ENCODE measurements at regions not wholly inside any gene's neighbourhood (a gene's known extent, or its start where the extent isn't known, plus 50 kb on each side); places are given as distances from the start of the nearest gene placed in this dataset.

GRCh38 chr1:168974117-168974516 is 132.4 kb upstream of the ATP1B1 start:
- TF ChIP-seq CTCF (IDR thresholded peaks at IDR 0.05; ENCODE audit: insufficient read depth, low read length) (no peak), REST (IDR thresholded peaks at IDR 0.05; ENCODE audit: insufficient replicate concordance, low read depth) (no peak)
